ENCODE measurements at regions not wholly inside any gene's neighbourhood (a gene's known extent, or its start where the extent isn't known, plus 50 kb on each side); places are given as distances from the start of the nearest gene placed in this dataset.
"Not testable (repeated sequence)": the region's sequence is repeated elsewhere in the genome, so short reads cannot be mapped to it uniquely, and the experiment has no call there.

GRCh38 chrX:124769166-124769565, 422.8 kb downstream of the SH2D1A start:
- Histone ChIP-seq H3F3A (ENCODE audit: insufficient read depth) (no peaks in the 10 kb centered on the region), H3K9ac (no peak overlapping the region), H3K79me2 (ENCODE audit: insufficient read depth) (no peaks in the 10 kb centered on the region), H4K20me1 (ENCODE audit: insufficient read depth) (no peaks in the 10 kb centered on the region), H3K36me3 (ENCODE audit: low read depth) (no peaks in the 10 kb centered on the region), H3K27me3 (replicated peaks; ENCODE audit: insufficient read depth) (no peaks in the 10 kb centered on the region), H3K27ac (no peak overlapping the region), H3K9me2 (ENCODE audit: insufficient read depth) (no peaks in the 10 kb centered on the region), H3K4me3 (no peak overlapping the region), H3K4me2 (ENCODE audit: unreplicated experiment) (no peak overlapping the region), H3K4me1 (ENCODE audit: insufficient read depth) (no peaks in the 10 kb centered on the region), H2AFZ (no peak overlapping the region), H3K9me3 (ENCODE audit: low read depth) (no peaks in the 10 kb centered on the region)
- in situ Hi-C loops (cut with MboI), result no loop called here
- TF ChIP-seq EZH2phosphoT487 (IDR thresholded peaks at IDR 0.05; ENCODE audit: insufficient read depth, low read depth) (no peak), EZH2 (IDR thresholded peaks at IDR 0.05; ENCODE audit: insufficient read depth, poor library complexity, severe bottlenecking) (no peak)
- no peak for DNase-seq
- WGBS, 2 experiments (ENCODE audit: low coverage in 1 of 2, low lambda C conversion rate in 2 of 2, missing lambda C conversion rate in 2 of 2), result 8 to 16% methylated on average over 3 of the region's 3 CpGs

DNA sequence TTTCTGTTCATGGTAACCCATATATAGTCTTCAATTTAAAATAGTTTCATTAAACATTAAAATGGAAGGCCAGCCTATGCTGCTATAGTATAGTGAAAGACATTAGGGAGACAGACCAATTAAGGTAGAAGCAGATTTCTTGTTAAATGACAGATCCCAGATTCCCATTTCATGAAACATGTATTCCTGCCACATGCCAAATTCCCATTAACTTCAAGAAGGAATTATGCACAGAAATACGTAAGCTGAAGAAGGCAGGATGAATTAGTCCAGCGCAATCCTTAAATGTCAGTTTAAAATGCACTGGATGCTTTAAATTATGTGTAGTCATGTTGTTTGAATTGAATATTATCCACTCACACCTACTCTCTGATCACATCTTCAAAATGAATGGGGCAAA, 424.9 kb downstream of the SH2D1A start:
- no peaks in the 10 kb centered on the region for H3K36me3 ChIP-seq (ENCODE audit: low read depth)
- in situ Hi-C loops (cut with MboI), result no loop called here
- no peaks in the 10 kb centered on the region for H3K4me1 ChIP-seq (ENCODE audit: insufficient read depth)
- no peak overlapping the region for H3K4me2 ChIP-seq (ENCODE audit: unreplicated experiment)
- no peak overlapping the region for H3K9ac ChIP-seq
- TF ChIP-seq EZH2phosphoT487 (IDR thresholded peaks at IDR 0.05; ENCODE audit: insufficient read depth, low read depth) (no peak), EZH2 (IDR thresholded peaks at IDR 0.05; ENCODE audit: insufficient read depth, poor library complexity, severe bottlenecking) (no peak)
- no peaks in the 10 kb centered on the region for H3F3A ChIP-seq (ENCODE audit: insufficient read depth)
- no peak overlapping the region for H3K4me3 ChIP-seq
- H3K79me2 ChIP-seq (ENCODE audit: insufficient read depth), result no peaks in the 10 kb centered on the region
- no peaks in the 10 kb centered on the region for H4K20me1 ChIP-seq (ENCODE audit: insufficient read depth)
- H3K9me2 ChIP-seq (ENCODE audit: insufficient read depth), result no peaks in the 10 kb centered on the region
- H3K27me3 ChIP-seq (replicated peaks; ENCODE audit: insufficient read depth), result no peaks in the 10 kb centered on the region
- H2AFZ ChIP-seq, result no peak overlapping the region
- no peak for DNase-seq
- no peaks in the 10 kb centered on the region for H3K9me3 ChIP-seq (ENCODE audit: low read depth)
- WGBS, 2 experiments (ENCODE audit: low coverage in 1 of 2, low lambda C conversion rate in 2 of 2, missing lambda C conversion rate in 2 of 2), result 75 to 79% methylated on average over 2 of the region's 2 CpGs
- H3K27ac ChIP-seq, result no peak overlapping the region

DNA sequence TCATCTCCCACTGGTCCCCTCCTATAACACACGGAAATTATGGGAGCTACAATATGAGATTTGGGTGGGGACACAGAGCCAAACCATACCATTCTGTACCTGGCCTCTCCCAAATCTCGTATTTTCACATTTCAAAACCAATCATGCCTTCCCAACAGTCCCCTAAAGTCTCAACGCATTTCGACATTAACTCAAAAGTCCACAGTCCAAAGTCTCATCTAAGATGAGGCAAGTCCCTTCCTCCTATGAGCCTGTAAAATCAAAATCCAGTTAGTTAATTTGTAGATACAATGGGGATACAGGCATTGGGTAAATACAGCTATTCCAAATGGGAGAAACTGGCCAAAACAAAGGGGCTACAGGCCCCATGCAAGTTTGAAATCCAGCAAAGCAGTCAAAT, 441.9 kb downstream of the SH2D1A start:
- WGBS, 2 experiments (ENCODE audit: low coverage in 1 of 2, low lambda C conversion rate in 2 of 2, missing lambda C conversion rate in 2 of 2), result 26 to 31% methylated on average over 4 of the region's 4 CpGs

DNA sequence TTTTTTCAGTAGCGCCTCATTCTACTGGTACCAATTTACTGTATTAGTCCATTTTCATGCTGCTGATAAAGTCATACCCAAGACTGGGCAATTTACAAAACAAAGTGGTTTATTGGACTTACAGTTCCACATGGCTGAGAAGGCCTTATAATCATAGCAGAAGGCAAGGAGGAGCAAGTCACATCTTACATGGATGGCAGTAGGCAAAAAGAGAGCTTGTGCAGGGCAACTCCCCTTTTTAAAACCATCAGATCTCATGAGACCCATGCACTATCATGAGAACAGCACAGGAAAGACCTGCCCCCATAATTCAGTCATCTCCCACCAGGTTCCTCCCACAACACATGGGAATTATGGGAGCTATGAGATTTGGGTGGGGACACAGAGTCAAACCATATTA, 443.5 kb downstream of the SH2D1A start:
- H3K9ac ChIP-seq; H3K27ac ChIP-seq; H3F3A ChIP-seq (ENCODE audit: insufficient read depth); H3K36me3 ChIP-seq (ENCODE audit: low read depth); H4K20me1 ChIP-seq (ENCODE audit: insufficient read depth); in situ Hi-C loops (cut with MboI); H3K9me2 ChIP-seq (ENCODE audit: insufficient read depth); H3K79me2 ChIP-seq (ENCODE audit: insufficient read depth); H3K9me3 ChIP-seq (ENCODE audit: low read depth); H3K4me3 ChIP-seq; H2AFZ ChIP-seq; DNase-seq; H3K4me1 ChIP-seq (ENCODE audit: insufficient read depth); H3K4me2 ChIP-seq (ENCODE audit: unreplicated experiment); H3K27me3 ChIP-seq (replicated peaks; ENCODE audit: insufficient read depth): not testable (repeated sequence)
- 38% methylated on average over 1 of the region's 1 CpG for WGBS, 2 experiments (ENCODE audit: low coverage in 1 of 2, low lambda C conversion rate in 2 of 2, missing lambda C conversion rate in 2 of 2)

More for the DNA sequence above, 441.9 kb downstream of the SH2D1A start:
- H3K9ac ChIP-seq; DNase-seq; H3K4me2 ChIP-seq (ENCODE audit: unreplicated experiment); H3K9me2 ChIP-seq (ENCODE audit: insufficient read depth); H3K9me3 ChIP-seq (ENCODE audit: low read depth); in situ Hi-C loops (cut with MboI); H3K4me3 ChIP-seq; H3K4me1 ChIP-seq (ENCODE audit: insufficient read depth); H3K27me3 ChIP-seq (replicated peaks; ENCODE audit: insufficient read depth); H4K20me1 ChIP-seq (ENCODE audit: insufficient read depth); H3K79me2 ChIP-seq (ENCODE audit: insufficient read depth); H3F3A ChIP-seq (ENCODE audit: insufficient read depth); H2AFZ ChIP-seq; H3K27ac ChIP-seq; H3K36me3 ChIP-seq (ENCODE audit: low read depth): not testable (repeated sequence)

DNA sequence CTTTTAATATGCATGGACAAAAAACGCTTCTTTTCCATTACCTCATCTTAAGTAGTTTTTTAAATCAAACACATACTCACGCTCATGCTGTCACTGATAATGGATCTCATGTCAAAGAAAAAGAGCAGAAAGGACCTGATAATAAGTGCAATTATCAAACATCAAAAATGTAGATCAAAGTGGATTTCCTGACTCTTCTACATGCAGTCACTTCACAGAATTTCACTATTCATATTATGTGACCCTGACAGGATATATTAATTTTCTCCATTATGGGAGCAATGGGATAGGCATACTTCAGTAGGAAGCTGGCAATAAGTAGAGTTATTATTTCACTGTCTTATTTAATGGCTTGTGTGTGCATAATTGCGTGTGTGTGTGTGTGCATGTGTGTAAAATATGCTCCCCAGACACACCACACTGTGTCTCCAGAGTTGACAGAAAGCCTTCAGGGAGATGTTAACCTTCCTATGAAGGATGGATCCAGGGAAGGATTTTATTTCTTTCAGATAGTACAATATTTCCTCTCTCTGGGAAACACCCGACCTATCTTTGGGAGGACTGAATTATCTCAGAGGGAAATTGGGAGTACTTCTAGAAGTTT, 445.2 kb downstream of the SH2D1A start:
- Histone ChIP-seq H3K79me2 (ENCODE audit: insufficient read depth) (no peaks in the 10 kb centered on the region), H2AFZ (no peak overlapping the region), H4K20me1 (ENCODE audit: insufficient read depth) (no peaks in the 10 kb centered on the region), H3K4me2 (ENCODE audit: unreplicated experiment) (no peak overlapping the region), H3K4me3 (no peak overlapping the region), H3K27ac (no peak overlapping the region), H3F3A (ENCODE audit: insufficient read depth) (no peaks in the 10 kb centered on the region), H3K9ac (no peak overlapping the region), H3K4me1 (ENCODE audit: insufficient read depth) (no peaks in the 10 kb centered on the region), H3K36me3 (ENCODE audit: low read depth) (no peaks in the 10 kb centered on the region), H3K9me3 (ENCODE audit: low read depth) (no peaks in the 10 kb centered on the region), H3K27me3 (replicated peaks; ENCODE audit: insufficient read depth) (no peaks in the 10 kb centered on the region), H3K9me2 (ENCODE audit: insufficient read depth) (no peaks in the 10 kb centered on the region)
- in situ Hi-C loops (cut with MboI), result no loop called here
- no peak for DNase-seq
- WGBS, 2 experiments (ENCODE audit: low coverage in 1 of 2, low lambda C conversion rate in 2 of 2, missing lambda C conversion rate in 2 of 2), result 12 to 16% methylated on average over 4 of the region's 4 CpGs
- TF ChIP-seq EZH2phosphoT487 (IDR thresholded peaks at IDR 0.05; ENCODE audit: insufficient read depth, low read depth), result no peak
- no peak for TF ChIP-seq EZH2 (IDR thresholded peaks at IDR 0.05; ENCODE audit: insufficient read depth, poor library complexity, severe bottlenecking)

All from GM23248 (cell line).